PC-9 (cell line): ENCODE measurements at regions not wholly inside any gene's neighbourhood (a gene's known extent, or its start where the extent isn't known, plus 50 kb on each side); places are given as distances from the start of the nearest gene placed in this dataset.

Source experiments
- CTCF ChIP-seq: fragments of 200-600 bp; sonication (generic); conservative IDR thresholded peaks from 2 replicates; pipeline ENCODE4 v1.6.1; 2017; ENCODE audit warnings: mixed run types, antibody characterized with exemption, mild to moderate bottlenecking, moderate library complexity
- EZH2 ChIP-seq: fragments of 200-600 bp; sonication (generic); IDR thresholded peaks from 2 replicates; pipeline ENCODE4 v1.8.0; 2017; ENCODE audit warnings: antibody characterized with exemption, low read depth

GRCh38 chr3:10712121-10712520, 103.9 kb upstream of the SLC6A11 start:
- no peak for TF ChIP-seq CTCF
- TF ChIP-seq EZH2, result no peak
